HepG2 (cell line): ENCODE measurements at regions not wholly inside any gene's neighbourhood (a gene's known extent, or its start where the extent isn't known, plus 50 kb on each side); places are given as distances from the start of the nearest gene placed in this dataset.

ENCODE experiments used
- MLX ChIP-seq: IDR thresholded peaks from 2 replicates; pipeline ENCODE4 v1.6.1; 2016
- SSRP1 ChIP-seq: IDR thresholded peaks from 2 replicates; pipeline ENCODE4 v1.6.1; 2016; ENCODE audit warnings: control low read depth

GRCh38 chr1:99180915-99181314 is 83.4 kb upstream of the PLPPR4 start:
- TF ChIP-seq SSRP1 (CRISPR knock-in tag) (no peak), MLX (no peak)
